Panc1 (cell line): ENCODE measurements at regions not wholly inside any gene's neighbourhood (a gene's known extent, or its start where the extent isn't known, plus 50 kb on each side); places are given as distances from the start of the nearest gene placed in this dataset.

Experiments used
- ATAC-seq: fragments of 200-7000 bp; cut with Tn5 transposase; 2 replicates; pipeline ENCODE4 v1.9.1; 2020; ENCODE audit warnings: mild to moderate bottlenecking, moderate library complexity
- BruUV-seq: library from RNA; stranded (reverse); fragments of 400-500 nt; replicated peaks from 2 replicates; lab custom pipeline; 2021; lab: Mats Ljungman, UMichigan
- CTCF ChIA-PET: fragments of 300-600 bp; sonication (Branson Sonifier 250); formaldehyde crosslinking; loops from one replicate; lab custom pipeline; 2022; ENCODE audit warnings: antibody characterized with exemption; lab: Charles Lee
- POLR2A ChIA-PET: fragments of 300-600 bp; sonication (Branson Sonifier 250); formaldehyde crosslinking; loops from one replicate; lab custom pipeline; 2022; ENCODE audit warnings: antibody characterized with exemption; lab: Charles Lee
- DNase-seq: peaks from one replicate; pipeline ENCODE4 v3.0.0-alpha.2; 2010; ENCODE audit warnings: low read depth, low spot score
- H3K27ac ChIP-seq: 2 replicates; pipeline ENCODE4 v1.5.1; 2011; ENCODE audit warnings: mild to moderate bottlenecking, low read length, inconsistent platforms
- H3K27me3 ChIP-seq: fragments of 200-500 bp; sonication (Bioruptor generic); 2 replicates; pipeline ENCODE4 v1.6.0; 2014; ENCODE audit warnings: low read length, inconsistent platforms; ENCODE audit not compliant: control insufficient read depth, insufficient read depth
- H3K36me3 ChIP-seq: fragments of 200-500 bp; sonication (Bioruptor generic); 2 replicates; pipeline ENCODE4 v1.5.1; 2014; ENCODE audit warnings: inconsistent platforms, mild to moderate bottlenecking, low read length, moderate library complexity; ENCODE audit not compliant: control insufficient read depth, insufficient read depth
- H3K4me1 ChIP-seq: 2 replicates; pipeline ENCODE4 v1.5.1; 2011; ENCODE audit warnings: inconsistent platforms, mild to moderate bottlenecking, low read length, moderate library complexity; ENCODE audit not compliant: control insufficient read depth, insufficient read depth
- H3K4me3 ChIP-seq, 2 experiments: 2 replicates each; pipeline ENCODE4 v1.5.1; 2011 to 2012; ENCODE audit warnings: low read depth in 2 of 2, low read length in 2 of 2, mild to moderate bottlenecking in 2 of 2, inconsistent platforms in 1 of 2, moderate library complexity in 1 of 2
- H3K9me3 ChIP-seq: fragments of 200-500 bp; sonication (Bioruptor generic); 2 replicates; pipeline ENCODE4 v1.5.1; 2014; ENCODE audit warnings: low read depth, mild to moderate bottlenecking, inconsistent platforms, low read length, moderate library complexity; ENCODE audit not compliant: control insufficient read depth, insufficient read depth
- CTCF ChIP-seq: fragments of 450-650 bp; IDR thresholded peaks from 2 replicates; pipeline ENCODE4 v1.5.1; 2017; ENCODE audit warnings: mild to moderate bottlenecking
- POLR2AphosphoS5 ChIP-seq: IDR thresholded peaks from 2 replicates; pipeline ENCODE4 v1.6.1; 2012; ENCODE audit warnings: mild to moderate bottlenecking, low read depth, low read length, moderate library complexity
- REST ChIP-seq, 2 experiments: IDR thresholded peaks; 2 replicates each; pipeline ENCODE4 v1.6.1; 2011 to 2012; ENCODE audit warnings: low read depth in 2 of 2, control low read depth in 1 of 2, low read length in 1 of 2, mild to moderate bottlenecking in 1 of 2, moderate library complexity in 1 of 2; ENCODE audit not compliant: insufficient read depth in 1 of 2
- SIN3A ChIP-seq: IDR thresholded peaks from 2 replicates; pipeline ENCODE4 v1.6.1; 2012; ENCODE audit warnings: low read depth, mild to moderate bottlenecking, low read length, moderate library complexity, borderline replicate concordance; ENCODE audit not compliant: insufficient read depth
- TCF7L2 ChIP-seq: IDR thresholded peaks from 2 replicates; pipeline ENCODE4 v1.6.1; 2011; ENCODE audit warnings: mild to moderate bottlenecking, low read depth, low read length, inconsistent platforms
- in situ Hi-C: cut with HindIII; loops from 2 replicates; pipeline ENCODE4 v1.10.0; 2016; ENCODE audit warnings: low sequenced_read_pairs, low pct_unique_long_range_greater_than_20kb
- intact Hi-C: fragments of 100-400 bp; cut with micrococcal nuclease; formaldehyde crosslinking; loops from one replicate; pipeline ENCODE4 v1.10.0; 2022; ENCODE audit not compliant: unreplicated experiment

DNA sequence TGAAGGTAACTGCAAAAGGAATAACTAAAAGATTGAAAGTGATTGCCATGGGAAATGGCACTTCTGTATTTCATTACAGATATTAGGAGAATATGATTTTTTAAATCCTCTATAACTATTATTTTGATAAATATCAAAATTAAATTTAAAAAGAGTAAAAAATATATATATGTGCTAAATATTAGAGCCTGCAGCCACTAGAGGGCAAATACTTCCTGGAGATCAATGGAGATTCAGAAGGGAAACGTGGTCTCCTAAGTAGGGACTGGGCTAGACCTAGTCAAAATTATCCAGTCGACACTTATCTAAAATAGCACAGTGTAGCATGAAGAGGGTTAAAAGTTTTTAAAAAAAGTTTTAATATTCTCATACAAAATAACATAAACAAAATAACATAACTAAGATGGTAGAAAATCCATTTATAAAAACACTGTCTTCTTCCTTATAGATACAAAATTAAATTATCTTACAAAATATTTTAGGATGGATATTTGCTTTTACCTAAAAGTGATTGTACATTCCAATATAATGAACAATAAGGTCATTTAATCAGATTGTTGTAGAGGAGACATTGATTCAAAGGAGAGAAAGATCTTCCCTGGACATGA lies 434.3 kb downstream of the MDFIC start:
- no peaks in the 10 kb centered on the region for H3K36me3 ChIP-seq
- no peak for ATAC-seq
- ChIA-PET CTCF (no interaction called here), POLR2A (no interaction called here)
- BruUV-seq = no TSS peak
- no peak overlapping the region for H3K4me3 ChIP-seq
- H3K9me3 ChIP-seq = no peaks in the 10 kb centered on the region
- TF ChIP-seq TCF7L2 = no peak
- peak; percentile 49; the same call in 1 of the 2 replicates for TF ChIP-seq CTCF
- intact Hi-C loops = loop anchor here (10.0 kb wide), 1 partner anchor 319 kb away; no protein-coding TSS in a partner anchor
- DNase-seq = no peak
- H3K27ac ChIP-seq = no peak overlapping the region
- in situ Hi-C loops = no loop called here
- H3K27me3 ChIP-seq = no peaks in the 10 kb centered on the region
- H3K4me1 ChIP-seq = no peaks in the 10 kb centered on the region

- intact Hi-C loops (loop anchor here (10.0 kb wide), 1 partner anchor 320 kb away; no protein-coding TSS in a partner anchor), in situ Hi-C loops (no loop called here)
- H3K27me3 ChIP-seq = no peaks in the 10 kb centered on the region
- H3K27ac ChIP-seq = no peak overlapping the region
- no peak overlapping the region for H3K4me3 ChIP-seq
- CTCF ChIA-PET = no interaction called here
- H3K9me3 ChIP-seq = no peaks in the 10 kb centered on the region
- no peak for ATAC-seq
- DNase-seq = no peak
- TF ChIP-seq REST (IDR thresholded peaks at IDR 0.05; ENCODE audit: insufficient read depth in 1 of 2, low read depth in 2 of 2, low read length in 1 of 2) (no peak), SIN3A (no peak), POLR2AphosphoS5 (no peak), CTCF (no peak), TCF7L2 (no peak)
- H3K4me1 ChIP-seq = no peaks in the 10 kb centered on the region
- POLR2A ChIA-PET = no interaction called here
- BruUV-seq = no TSS peak
- H3K36me3 ChIP-seq = no peaks in the 10 kb centered on the region
Measured at GRCh38 chr7:115354925-115355324, 433.0 kb downstream of the MDFIC start.
